T-helper 2 cell treated with Interferon-gamma antibody and Interleukin-4, amounts not matched to agents 5 μg/mL and 100 μg/mL, for 36 hours (primary cell): ENCODE measurements at regions not wholly inside any gene's neighbourhood (a gene's known extent, or its start where the extent isn't known, plus 50 kb on each side); places are given as distances from the start of the nearest gene placed in this dataset.

Experiments used
- DNase-seq: peaks from one replicate; pipeline ENCODE4 v3.0.0; 2021; ENCODE audit warnings: low spot score
- H3K27ac Mint-ChIP-seq: one replicate; pipeline ENCODE4 v1.8.0; 2021; ENCODE audit warnings: mild to moderate bottlenecking, mixed read lengths
- H3K27me3 Mint-ChIP-seq: one replicate; pipeline ENCODE4 v1.8.0; 2021; ENCODE audit warnings: low read depth, mixed read lengths
- H3K36me3 Mint-ChIP-seq: one replicate; pipeline ENCODE4 v1.8.0; 2021; ENCODE audit warnings: low read depth, mixed read lengths
- H3K4me1 Mint-ChIP-seq: one replicate; pipeline ENCODE4 v1.8.0; 2021; ENCODE audit warnings: low read depth, mixed read lengths
- H3K4me3 Mint-ChIP-seq: one replicate; pipeline ENCODE4 v1.8.0; 2022; ENCODE audit warnings: mild to moderate bottlenecking, moderate library complexity, mixed read lengths
- H3K9me3 Mint-ChIP-seq: one replicate; pipeline ENCODE4 v1.8.0; 2021; ENCODE audit warnings: mixed read lengths

- H3K9me3 Mint-ChIP-seq = no peaks in the 10 kb centered on the region
- H3K4me3 Mint-ChIP-seq = no peak overlapping the region
- H3K36me3 Mint-ChIP-seq = no peaks in the 10 kb centered on the region
- H3K27ac Mint-ChIP-seq = no peak overlapping the region
- DNase-seq = no peak
- H3K4me1 Mint-ChIP-seq = no peaks in the 10 kb centered on the region
- H3K27me3 Mint-ChIP-seq = no peaks in the 10 kb centered on the region
Measured at GRCh38 chr6:167757249-167757648, 69.5 kb upstream of the AFDN start.

DNA sequence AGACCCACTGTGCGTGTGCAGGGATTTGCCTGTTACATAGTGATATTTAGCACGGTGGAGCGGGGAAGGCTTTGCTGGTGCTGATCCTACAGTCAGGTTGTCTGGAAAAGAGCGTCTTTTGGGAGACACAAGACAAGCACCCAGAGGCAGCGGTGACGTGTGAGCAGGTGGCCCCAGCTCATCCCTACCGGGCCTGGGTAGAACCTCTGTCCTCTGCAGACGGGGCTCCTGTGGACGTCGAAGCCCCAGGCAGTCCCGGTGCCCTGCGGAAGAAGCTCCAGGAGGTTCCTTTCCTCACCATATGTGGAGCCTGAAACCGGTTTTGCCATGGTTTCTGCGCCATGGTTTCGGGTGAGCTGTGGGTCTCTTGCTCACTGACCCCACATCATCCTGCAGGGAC lies 68.9 kb upstream of the AFDN start:
- no peak for DNase-seq
- H3K4me3 Mint-ChIP-seq = no peak overlapping the region
- no peak overlapping the region for H3K27ac Mint-ChIP-seq
- no peaks in the 10 kb centered on the region for H3K9me3 Mint-ChIP-seq
- H3K27me3 Mint-ChIP-seq = no peaks in the 10 kb centered on the region
- H3K36me3 Mint-ChIP-seq = no peaks in the 10 kb centered on the region
- no peaks in the 10 kb centered on the region for H3K4me1 Mint-ChIP-seq

GRCh38 chr6:167758309-167759023 lies 68.2 kb upstream of the AFDN start:
- H3K4me1 Mint-ChIP-seq = no peaks in the 10 kb centered on the region
- no peaks in the 10 kb centered on the region for H3K9me3 Mint-ChIP-seq
- H3K36me3 Mint-ChIP-seq = no peaks in the 10 kb centered on the region
- H3K4me3 Mint-ChIP-seq = no peak overlapping the region
- DNase-seq = no peak
- H3K27ac Mint-ChIP-seq = no peak overlapping the region
- no peaks in the 10 kb centered on the region for H3K27me3 Mint-ChIP-seq

DNA sequence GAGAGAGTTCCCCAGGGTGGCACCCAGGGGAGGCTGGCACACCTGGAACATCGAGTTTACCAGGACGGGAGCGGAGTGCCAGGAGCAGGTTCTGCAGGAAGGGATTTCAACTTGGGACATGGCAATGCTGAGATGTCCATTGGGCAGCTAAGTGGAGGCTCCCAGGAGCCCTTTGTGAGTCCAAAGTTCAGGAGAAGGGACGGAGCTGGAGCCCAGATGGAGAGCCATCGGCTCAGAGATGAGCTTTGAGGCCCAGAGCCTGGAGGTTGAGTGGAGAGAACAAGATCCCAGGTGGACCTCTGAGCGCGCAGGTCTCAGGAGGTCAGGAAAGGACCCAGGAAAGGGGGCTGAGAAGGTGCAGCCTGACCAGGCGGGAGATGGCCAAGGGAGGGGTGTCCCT lies 67.5 kb upstream of the AFDN start:
- Mint-ChIP-seq H3K27ac (no peak overlapping the region), H3K4me1 (no peaks in the 10 kb centered on the region), H3K9me3 (no peaks in the 10 kb centered on the region), H3K36me3 (no peaks in the 10 kb centered on the region), H3K27me3 (no peaks in the 10 kb centered on the region), H3K4me3 (no peak overlapping the region)
- DNase-seq = no peak

DNA sequence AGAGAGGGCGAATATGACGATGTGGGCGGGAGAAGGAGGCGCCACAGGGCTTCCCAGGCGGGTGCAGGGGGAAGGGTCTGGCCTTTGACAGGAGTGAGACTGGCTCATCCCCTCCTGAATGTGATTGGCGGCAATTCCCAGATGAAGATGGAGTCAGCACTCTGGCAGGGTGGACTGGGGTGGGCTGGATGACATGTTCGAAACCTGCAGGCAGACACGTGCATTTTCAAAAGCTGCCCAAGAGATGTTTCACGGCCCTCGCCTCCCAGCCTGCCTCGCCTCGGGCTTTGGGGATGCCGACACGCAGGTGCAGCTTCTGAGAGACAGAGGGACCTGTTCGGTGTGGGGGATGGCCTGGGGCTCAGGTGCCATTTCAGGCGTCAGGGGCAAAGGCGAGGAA lies 66.8 kb upstream of the AFDN start:
- H3K9me3 Mint-ChIP-seq = no peaks in the 10 kb centered on the region
- H3K36me3 Mint-ChIP-seq = no peaks in the 10 kb centered on the region
- DNase-seq = no peak
- H3K27me3 Mint-ChIP-seq = no peaks in the 10 kb centered on the region
- H3K27ac Mint-ChIP-seq = no peak overlapping the region
- H3K4me1 Mint-ChIP-seq = no peaks in the 10 kb centered on the region
- H3K4me3 Mint-ChIP-seq = no peak overlapping the region

DNA sequence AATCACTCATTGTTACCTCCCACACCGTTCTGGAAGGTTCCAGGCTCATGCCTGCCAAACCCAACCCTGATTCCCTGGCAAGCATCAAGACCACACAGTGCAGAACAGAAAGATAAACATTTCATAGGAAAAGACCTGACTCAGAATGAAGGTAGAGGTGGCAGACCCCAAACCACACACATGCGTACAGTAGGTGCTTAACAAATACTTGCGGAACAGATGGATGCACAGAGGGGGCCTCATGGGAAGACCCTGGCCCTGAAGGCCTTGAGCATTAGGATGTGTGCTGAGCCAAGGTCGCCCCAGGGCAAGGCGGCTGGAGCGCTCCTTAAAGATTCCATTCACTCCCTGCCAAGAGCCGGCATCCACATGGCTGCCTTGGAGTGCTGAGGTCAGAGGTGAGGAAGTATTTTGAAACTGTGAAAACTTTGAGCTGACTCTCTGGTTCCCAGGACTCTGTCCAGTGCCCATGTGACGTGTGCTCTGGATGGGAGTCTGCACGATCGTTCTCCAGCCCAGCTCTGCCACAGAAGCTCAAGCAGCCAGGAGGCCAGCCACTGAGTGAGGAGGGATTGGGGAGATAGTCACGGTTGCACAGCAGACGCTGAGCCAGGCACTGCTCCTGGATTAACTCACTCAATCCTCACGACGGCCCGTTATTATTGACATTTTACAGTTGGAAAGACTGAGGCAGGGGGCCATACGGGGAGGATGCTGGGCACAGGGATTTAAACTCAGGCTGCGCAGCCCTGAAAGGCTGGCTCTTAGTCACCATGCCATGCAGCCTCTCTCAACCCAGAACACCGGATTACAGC lies 65.5 kb upstream of the AFDN start:
- Mint-ChIP-seq H3K27me3 (no peaks in the 10 kb centered on the region), H3K27ac (no peak overlapping the region), H3K4me1 (no peaks in the 10 kb centered on the region), H3K9me3 (no peaks in the 10 kb centered on the region), H3K36me3 (no peaks in the 10 kb centered on the region), H3K4me3 (no peak overlapping the region)
- DNase-seq = no peak

GRCh38 chr6:167761794-167762258 lies 64.9 kb upstream of the AFDN start:
- Mint-ChIP-seq H3K27ac (no peak overlapping the region), H3K9me3 (no peaks in the 10 kb centered on the region), H3K27me3 (no peaks in the 10 kb centered on the region), H3K4me1 (no peaks in the 10 kb centered on the region), H3K4me3 (no peak overlapping the region), H3K36me3 (no peaks in the 10 kb centered on the region)
- no peak for DNase-seq

- Mint-ChIP-seq H3K4me1 (no peaks in the 10 kb centered on the region), H3K36me3 (no peaks in the 10 kb centered on the region), H3K27me3 (no peaks in the 10 kb centered on the region), H3K27ac (no peak overlapping the region), H3K4me3 (no peak overlapping the region), H3K9me3 (no peaks in the 10 kb centered on the region)
- no peak for DNase-seq
Measured at GRCh38 chr6:167762259-167762962, 64.3 kb upstream of the AFDN start.

- Mint-ChIP-seq H3K36me3 (no peaks in the 10 kb centered on the region), H3K27me3 (no peaks in the 10 kb centered on the region), H3K4me1 (no peaks in the 10 kb centered on the region), H3K9me3 (no peaks in the 10 kb centered on the region), H3K4me3 (no peak overlapping the region), H3K27ac (no peak overlapping the region)
- no peak for DNase-seq
Measured at GRCh38 chr6:167763056-167763944, 63.4 kb upstream of the AFDN start.

GRCh38 chr6:167764215-167764614 lies 62.5 kb upstream of the AFDN start:
- Mint-ChIP-seq H3K9me3 (no peaks in the 10 kb centered on the region), H3K4me1 (no peaks in the 10 kb centered on the region), H3K36me3 (no peaks in the 10 kb centered on the region), H3K27ac (no peak overlapping the region), H3K27me3 (no peaks in the 10 kb centered on the region), H3K4me3 (no peak overlapping the region)
- DNase-seq = no peak

GRCh38 chr6:167764713-167765479 lies 61.8 kb upstream of the AFDN start:
- Mint-ChIP-seq H3K27me3 (no peaks in the 10 kb centered on the region), H3K9me3 (no peaks in the 10 kb centered on the region), H3K27ac (no peak overlapping the region), H3K4me1 (no peaks in the 10 kb centered on the region), H3K4me3 (no peak overlapping the region), H3K36me3 (no peaks in the 10 kb centered on the region)
- no peak for DNase-seq

DNA sequence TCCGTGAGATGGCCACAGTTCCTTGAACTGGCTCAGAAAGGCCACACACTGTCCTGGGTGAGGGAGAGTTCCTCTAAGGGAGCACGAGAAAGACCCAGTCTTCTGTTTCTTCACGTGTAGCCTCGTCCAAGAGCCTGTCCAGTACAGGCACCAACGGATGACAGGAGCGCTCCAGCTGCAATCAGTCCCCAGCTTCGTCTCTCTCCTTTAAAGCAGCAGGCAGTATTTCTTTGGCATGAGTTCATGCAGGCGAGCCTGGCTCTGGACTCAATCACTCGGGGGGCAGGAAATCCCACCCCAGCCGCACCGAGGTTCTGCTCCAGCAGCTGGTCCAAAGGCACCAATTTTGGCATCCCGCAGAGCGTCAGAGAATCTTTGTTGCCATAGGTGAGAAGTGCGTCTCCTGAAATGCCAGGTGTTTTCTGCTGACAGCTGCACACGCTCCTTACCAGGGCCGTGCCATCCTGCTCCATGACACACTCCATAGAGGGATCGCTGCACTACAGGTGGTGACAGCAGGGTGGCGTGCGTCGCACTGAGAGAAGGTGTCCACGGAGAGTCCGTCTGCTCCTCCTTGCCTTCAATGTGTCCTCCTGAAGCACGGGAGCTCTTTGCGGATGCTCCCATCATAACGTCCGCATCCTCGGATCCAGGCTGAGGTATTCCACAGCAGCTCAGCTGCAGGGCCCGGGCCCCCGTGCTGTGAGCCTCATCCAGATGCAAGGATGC lies 59.6 kb upstream of the AFDN start:
- no peak overlapping the region for H3K4me3 Mint-ChIP-seq
- no peaks in the 10 kb centered on the region for H3K36me3 Mint-ChIP-seq
- no peaks in the 10 kb centered on the region for H3K27me3 Mint-ChIP-seq
- H3K4me1 Mint-ChIP-seq = no peaks in the 10 kb centered on the region
- H3K27ac Mint-ChIP-seq = no peak overlapping the region
- DNase-seq = no peak
- H3K9me3 Mint-ChIP-seq = no peaks in the 10 kb centered on the region
